ENCODE measurements at regions not wholly inside any gene's neighbourhood (a gene's known extent, or its start where the extent isn't known, plus 50 kb on each side); places are given as distances from the start of the nearest gene placed in this dataset.

DNA sequence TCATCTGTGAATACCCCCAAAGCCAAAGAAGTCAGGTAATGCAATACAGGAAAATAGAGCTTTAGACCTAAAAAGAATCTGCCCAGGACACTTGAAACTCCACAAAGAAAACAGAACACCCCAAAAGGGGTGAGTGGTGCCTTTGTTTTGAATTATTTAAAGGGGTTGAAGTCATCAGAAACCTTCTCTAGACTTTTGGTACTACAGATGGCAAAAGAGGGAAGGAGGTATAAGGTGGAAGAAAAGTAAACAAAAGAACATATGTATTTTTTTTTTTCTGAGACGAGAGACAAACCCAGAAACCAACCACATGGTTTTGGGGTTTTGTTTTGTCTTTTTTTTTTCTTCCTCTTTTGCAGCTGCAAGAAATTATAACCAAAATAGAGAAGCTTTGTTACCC lies 1477.8 kb downstream of the C4orf33 start:
- no peak for DNase-seq
- Histone ChIP-seq H3K27ac (ENCODE audit: low read depth in 1 of 2, low read length in 2 of 2) (no peak overlapping the region), H3K4me2 (replicated peaks; ENCODE audit: extremely low read depth, low read length, poor library complexity, severe bottlenecking) (no peak overlapping the region), H3K4me3 (replicated peaks in 1 of 3; ENCODE audit: low read depth in 2 of 3, low read length in 3 of 3) (no peak overlapping the region), H3K79me2 (ENCODE audit: insufficient read depth, low read length) (no peaks in the 10 kb centered on the region), H3K4me1 (ENCODE audit: control insufficient read depth in 1 of 2, insufficient read depth in 2 of 2, low read length in 2 of 2) (no peaks in the 10 kb centered on the region), H3K9me3 (replicated peaks in 1 of 2; ENCODE audit: control insufficient read depth in 1 of 2, insufficient read depth in 1 of 2, low read length in 2 of 2) (no peaks in the 10 kb centered on the region), H2AFZ (ENCODE audit: insufficient read depth, low read depth, low read length, poor library complexity, severe bottlenecking) (no peak overlapping the region), H3K9ac (ENCODE audit: insufficient read depth, low read length, poor library complexity, severe bottlenecking) (no peak overlapping the region), H3K36me3 (replicated peaks in 1 of 2; ENCODE audit: control insufficient read depth in 1 of 2, insufficient read depth in 2 of 2, low read length in 2 of 2) (no peaks in the 10 kb centered on the region), H3K27me3 (ENCODE audit: control insufficient read depth in 2 of 2, insufficient read depth in 2 of 2, low read length in 2 of 2) (no peaks in the 10 kb centered on the region), H4K20me1 (ENCODE audit: insufficient read depth, low read length) (no peaks in the 10 kb centered on the region)
- H3K4me3 Mint-ChIP-seq: no peak overlapping the region
- peaks cover 0 to 2% (median 0%) of the 10 kb centered on the region in 7 donors for H3K9me3 Mint-ChIP-seq
- no peaks in the 10 kb centered on the region for H3K36me3 Mint-ChIP-seq
- intact Hi-C loops (cut with micrococcal nuclease): no loop called here
- H3K4me1 Mint-ChIP-seq: no peaks in the 10 kb centered on the region
- WGBS (ENCODE audit: insufficient coverage): no CpG with 5 or more reads among the region's 1 CpG
- H3K27me3 Mint-ChIP-seq (ENCODE audit: low read depth in 3 of 3): no peaks in the 10 kb centered on the region
- TF ChIP-seq, protein P1, sequence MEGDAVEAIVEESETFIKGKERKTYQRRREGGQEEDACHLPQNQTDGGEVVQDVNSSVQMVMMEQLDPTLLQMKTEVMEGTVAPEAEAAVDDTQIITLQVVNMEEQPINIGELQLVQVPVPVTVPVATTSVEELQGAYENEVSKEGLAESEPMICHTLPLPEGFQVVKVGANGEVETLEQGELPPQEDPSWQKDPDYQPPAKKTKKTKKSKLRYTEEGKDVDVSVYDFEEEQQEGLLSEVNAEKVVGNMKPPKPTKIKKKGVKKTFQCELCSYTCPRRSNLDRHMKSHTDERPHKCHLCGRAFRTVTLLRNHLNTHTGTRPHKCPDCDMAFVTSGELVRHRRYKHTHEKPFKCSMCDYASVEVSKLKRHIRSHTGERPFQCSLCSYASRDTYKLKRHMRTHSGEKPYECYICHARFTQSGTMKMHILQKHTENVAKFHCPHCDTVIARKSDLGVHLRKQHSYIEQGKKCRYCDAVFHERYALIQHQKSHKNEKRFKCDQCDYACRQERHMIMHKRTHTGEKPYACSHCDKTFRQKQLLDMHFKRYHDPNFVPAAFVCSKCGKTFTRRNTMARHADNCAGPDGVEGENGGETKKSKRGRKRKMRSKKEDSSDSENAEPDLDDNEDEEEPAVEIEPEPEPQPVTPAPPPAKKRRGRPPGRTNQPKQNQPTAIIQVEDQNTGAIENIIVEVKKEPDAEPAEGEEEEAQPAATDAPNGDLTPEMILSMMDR (IDR thresholded peaks at IDR 0.05): no peak
- H3K27ac Mint-ChIP-seq: no peak overlapping the region

DNA sequence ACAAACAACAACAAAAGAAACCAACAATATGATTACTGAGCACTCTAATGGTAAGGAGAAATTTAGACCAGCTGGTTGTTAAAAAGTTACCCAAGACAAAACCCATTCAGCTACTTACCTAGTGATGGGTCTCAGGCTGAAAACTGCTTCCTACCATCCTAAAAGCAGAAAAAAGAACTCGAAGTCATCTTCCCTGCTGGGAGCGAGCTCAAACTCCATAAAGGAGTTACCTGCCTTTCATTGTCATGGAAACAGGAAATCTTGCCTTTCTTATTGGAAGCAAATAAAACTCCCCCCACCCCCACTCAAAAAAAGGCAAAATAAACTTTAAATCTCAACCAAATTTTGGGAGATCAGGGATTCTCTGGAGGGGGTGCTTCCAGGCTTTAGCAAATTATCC lies 1478.3 kb downstream of the C4orf33 start:
- H3K9me3 ChIP-seq (replicated peaks in 1 of 2; ENCODE audit: control insufficient read depth in 1 of 2, insufficient read depth in 1 of 2, low read length in 2 of 2): no peaks in the 10 kb centered on the region
- H3K4me1 ChIP-seq (ENCODE audit: control insufficient read depth in 1 of 2, insufficient read depth in 2 of 2, low read length in 2 of 2): no peaks in the 10 kb centered on the region
- no peaks in the 10 kb centered on the region for H3K36me3 ChIP-seq (replicated peaks in 1 of 2; ENCODE audit: control insufficient read depth in 1 of 2, insufficient read depth in 2 of 2, low read length in 2 of 2)
- H3K4me2 ChIP-seq (replicated peaks; ENCODE audit: extremely low read depth, low read length, poor library complexity, severe bottlenecking): no peak overlapping the region
- no peak overlapping the region for H2AFZ ChIP-seq (ENCODE audit: insufficient read depth, low read depth, low read length, poor library complexity, severe bottlenecking)
- Mint-ChIP-seq H3K4me3 (no peak overlapping the region), H3K27ac (no peak overlapping the region), H3K4me1 (no peaks in the 10 kb centered on the region), H3K27me3 (ENCODE audit: low read depth in 3 of 3) (no peaks in the 10 kb centered on the region), H3K36me3 (no peaks in the 10 kb centered on the region), H3K9me3 (peaks cover 0 to 3% (median 0%) of the 10 kb centered on the region in 7 donors)
- H3K27ac ChIP-seq (ENCODE audit: low read depth in 1 of 2, low read length in 2 of 2): no peak overlapping the region
- no peak for DNase-seq
- no CpG with 5 or more reads among the region's 2 CpGs for WGBS (ENCODE audit: insufficient coverage)
- H3K27me3 ChIP-seq (ENCODE audit: control insufficient read depth in 2 of 2, insufficient read depth in 2 of 2, low read length in 2 of 2): no peaks in the 10 kb centered on the region
- no peak overlapping the region for H3K9ac ChIP-seq (ENCODE audit: insufficient read depth, low read length, poor library complexity, severe bottlenecking)
- H4K20me1 ChIP-seq (ENCODE audit: insufficient read depth, low read length): no peaks in the 10 kb centered on the region
- H3K79me2 ChIP-seq (ENCODE audit: insufficient read depth, low read length): no peaks in the 10 kb centered on the region
- TF ChIP-seq, protein P1 (IDR thresholded peaks at IDR 0.05): no peak
- no peak overlapping the region for H3K4me3 ChIP-seq (replicated peaks in 1 of 3; ENCODE audit: low read depth in 2 of 3, low read length in 3 of 3)
- intact Hi-C loops (cut with micrococcal nuclease): no loop called here
